KMS-11 (cell line): ENCODE measurements at regions not wholly inside any gene's neighbourhood (a gene's known extent, or its start where the extent isn't known, plus 50 kb on each side); places are given as distances from the start of the nearest gene placed in this dataset.

Experiments used
- H2AFZ ChIP-seq: fragments of 200-600 bp; sonication (generic); 2 replicates; pipeline ENCODE4 v1.6.1; 2016; ENCODE audit warnings: antibody characterized with exemption, mixed run types, low read depth
- H3K27ac ChIP-seq: fragments of 200-600 bp; sonication (generic); 2 replicates; pipeline ENCODE4 v1.6.1; 2016; ENCODE audit warnings: mild to moderate bottlenecking, mixed run types
- H3K27me3 ChIP-seq: fragments of 200-600 bp; sonication (generic); 2 replicates; pipeline ENCODE4 v1.6.1; 2017; ENCODE audit warnings: mild to moderate bottlenecking, low read depth, mixed run types, moderate library complexity; ENCODE audit not compliant: insufficient read depth
- H3K36me3 ChIP-seq: fragments of 200-600 bp; sonication (generic); 2 replicates; pipeline ENCODE4 v1.6.1; 2017; ENCODE audit warnings: mild to moderate bottlenecking, mixed run types; ENCODE audit not compliant: insufficient read depth
- H3K4me1 ChIP-seq: fragments of 200-600 bp; sonication (generic); 2 replicates; pipeline ENCODE4 v1.6.1; 2016; ENCODE audit warnings: mild to moderate bottlenecking, low read depth, mixed run types; ENCODE audit not compliant: poor library complexity, severe bottlenecking
- H3K4me2 ChIP-seq: fragments of 200-600 bp; sonication (generic); 2 replicates; pipeline ENCODE4 v1.7.0; 2016; ENCODE audit warnings: mild to moderate bottlenecking, mixed run types
- H3K4me3 ChIP-seq: fragments of 200-600 bp; sonication (generic); IDR thresholded peaks from 2 replicates; pipeline ENCODE4 v1.6.1; 2017; ENCODE audit warnings: low read depth, low read length, mixed read lengths; ENCODE audit not compliant: insufficient read depth
- H3K79me2 ChIP-seq: fragments of 200-600 bp; sonication (generic); 2 replicates; pipeline ENCODE4 v1.6.1; 2016; ENCODE audit warnings: low read depth, mixed run types; ENCODE audit not compliant: insufficient read depth
- H3K9ac ChIP-seq: fragments of 200-600 bp; sonication (generic); 2 replicates; pipeline ENCODE4 v1.6.1; 2016; ENCODE audit warnings: mild to moderate bottlenecking, mixed run types
- H4K20me1 ChIP-seq: fragments of 200-600 bp; sonication (generic); 2 replicates; pipeline ENCODE4 v1.6.1; 2016; ENCODE audit warnings: mild to moderate bottlenecking, mixed run types; ENCODE audit not compliant: insufficient read depth
- CTCF ChIP-seq: fragments of 200-600 bp; sonication (generic); conservative IDR thresholded peaks from 2 replicates; pipeline ENCODE4 v1.6.1; 2017; ENCODE audit warnings: low read depth, mild to moderate bottlenecking, antibody characterized with exemption, low read length, moderate library complexity, mixed read lengths

- no peak for TF ChIP-seq CTCF
- Histone ChIP-seq H3K36me3 (no peaks in the 10 kb centered on the region), H2AFZ (no peak overlapping the region), H4K20me1 (peaks cover 37% of the 10 kb centered on the region), H3K79me2 (peaks cover 99% of the 10 kb centered on the region), H3K9ac (no peak overlapping the region; the same call in 1 of the 2 replicates), H3K4me1 (peaks cover 84% of the 10 kb centered on the region), H3K4me3 (no peak overlapping the region), H3K27me3 (no peaks in the 10 kb centered on the region), H3K4me2 (peak overlapping the region; percentile 82), H3K27ac (peak overlapping the region; percentile 64)
These were observed 143.2 kb downstream of the C9orf152 start for GRCh38 chr9:110064803-110065202.

GRCh38 chr9:110065532-110065931 is 142.4 kb downstream of the C9orf152 start:
- H3K27me3 ChIP-seq, result no peaks in the 10 kb centered on the region
- no peak overlapping the region for H3K4me3 ChIP-seq
- H3K4me1 ChIP-seq, result peaks cover 84% of the 10 kb centered on the region
- peaks cover 37% of the 10 kb centered on the region for H4K20me1 ChIP-seq
- H3K9ac ChIP-seq, result no peak overlapping the region
- H3K36me3 ChIP-seq, result no peaks in the 10 kb centered on the region
- H3K27ac ChIP-seq, result peak overlapping the region; percentile 64
- H2AFZ ChIP-seq, result no peak overlapping the region
- peak overlapping the region; percentile 82 for H3K4me2 ChIP-seq
- no peak for TF ChIP-seq CTCF
- peaks cover 99% of the 10 kb centered on the region for H3K79me2 ChIP-seq

GRCh38 chr9:110066929-110067716 is 140.8 kb downstream of the C9orf152 start:
- Histone ChIP-seq H3K4me1 (peaks cover 82% of the 10 kb centered on the region), H3K4me2 (0 out of 2 replicates have a peak overlapping the region, but pooled peaks have one; percentile 82), H3K27ac (no peak overlapping the region), H2AFZ (no peak overlapping the region), H4K20me1 (peaks cover 30% of the 10 kb centered on the region), H3K4me3 (no peak overlapping the region), H3K9ac (no peak overlapping the region), H3K79me2 (peaks cover 99% of the 10 kb centered on the region), H3K36me3 (no peaks in the 10 kb centered on the region), H3K27me3 (no peaks in the 10 kb centered on the region)
- TF ChIP-seq CTCF, result no peak

- Histone ChIP-seq H4K20me1 (peaks cover 26% of the 10 kb centered on the region), H2AFZ (no peak overlapping the region), H3K4me3 (no peak overlapping the region), H3K4me1 (peaks cover 82% of the 10 kb centered on the region), H3K27me3 (no peaks in the 10 kb centered on the region), H3K27ac (no peak overlapping the region), H3K36me3 (no peaks in the 10 kb centered on the region), H3K79me2 (peaks cover 99% of the 10 kb centered on the region), H3K9ac (no peak overlapping the region), H3K4me2 (no peak overlapping the region)
- TF ChIP-seq CTCF, result no peak
These were observed 139.7 kb downstream of the C9orf152 start for GRCh38 chr9:110068212-110068611.
